ENCODE measurements at regions not wholly inside any gene's neighbourhood (a gene's known extent, or its start where the extent isn't known, plus 50 kb on each side); places are given as distances from the start of the nearest gene placed in this dataset.
"Not testable (repeated sequence)": the region's sequence is repeated elsewhere in the genome, so short reads cannot be mapped to it uniquely, and the experiment has no call there.

DNA sequence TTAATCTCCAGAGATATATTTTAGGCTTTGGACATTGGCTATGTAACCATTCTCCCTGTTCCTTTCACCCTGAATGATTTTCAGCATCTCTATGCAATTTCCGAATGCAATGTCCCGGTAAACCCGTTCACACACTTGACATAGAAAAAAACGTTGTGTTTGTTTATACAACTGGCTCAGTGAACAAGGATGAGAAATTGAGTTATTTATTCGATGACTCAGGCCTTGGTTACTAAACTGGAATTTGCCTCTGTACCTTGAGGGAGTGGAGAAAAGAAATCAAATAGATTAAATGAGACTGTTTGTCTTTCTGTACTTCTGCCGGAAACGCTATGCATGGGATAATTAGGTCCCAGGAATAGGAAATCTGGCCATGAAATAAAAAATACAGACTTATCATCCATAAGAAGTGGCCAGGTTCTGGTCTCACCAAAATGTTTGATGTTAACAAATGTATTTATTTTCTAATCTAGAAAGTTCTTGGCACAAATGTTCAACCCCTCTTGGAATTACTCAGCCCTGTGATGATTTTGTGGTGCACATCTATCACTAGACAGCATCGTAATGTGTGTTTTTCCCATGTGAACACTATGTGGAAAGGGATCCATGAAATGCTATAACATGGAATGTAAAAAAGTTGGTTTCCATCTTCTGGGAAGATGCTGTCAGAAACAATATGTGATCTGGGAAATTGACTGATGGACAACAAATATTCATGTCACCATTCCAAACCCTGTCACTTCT, 253.9 kb downstream of the DUSP10 start:
- DNase-seq = no peak

DNA sequence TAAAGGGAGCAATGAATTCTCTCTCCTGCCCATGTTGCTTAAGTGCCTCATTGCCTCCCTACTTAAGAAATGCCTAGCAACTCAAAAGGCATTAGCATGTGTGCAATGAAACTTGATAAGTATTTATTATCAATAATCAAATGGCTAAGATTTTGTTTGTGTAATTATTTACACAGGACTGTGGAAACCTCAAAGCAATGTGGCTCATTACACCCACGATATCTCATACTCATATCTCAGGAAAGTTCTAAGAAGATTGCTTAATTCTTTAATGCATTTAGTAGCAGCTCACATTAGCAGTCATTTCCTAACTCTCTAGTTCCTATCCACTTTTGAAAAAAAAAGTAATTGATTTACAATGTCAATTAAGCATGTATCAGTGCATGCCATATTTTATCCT, 253.3 kb downstream of the DUSP10 start:
- DNase-seq = no peak

DNA sequence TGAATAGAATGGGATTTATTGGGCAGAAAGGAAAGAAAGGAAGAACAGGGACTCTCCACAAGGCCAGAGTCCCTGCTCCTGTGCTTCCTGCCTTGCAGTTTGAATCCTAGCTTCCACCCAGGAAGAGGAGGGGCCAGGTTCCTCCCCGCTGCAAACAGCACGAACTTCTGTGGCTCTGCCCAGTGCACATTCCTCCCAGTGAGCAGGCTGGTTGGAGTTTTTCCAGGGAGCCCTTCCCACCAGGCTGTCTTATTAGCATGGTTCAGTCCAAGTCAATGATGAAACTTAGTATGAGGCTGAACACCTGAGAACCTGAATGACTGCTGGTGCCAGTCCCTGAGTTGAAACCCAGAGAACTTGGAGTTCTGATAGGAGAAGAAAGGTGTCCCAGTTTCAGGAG, 247.2 kb downstream of the DUSP10 start:
- no peak for DNase-seq

DNA sequence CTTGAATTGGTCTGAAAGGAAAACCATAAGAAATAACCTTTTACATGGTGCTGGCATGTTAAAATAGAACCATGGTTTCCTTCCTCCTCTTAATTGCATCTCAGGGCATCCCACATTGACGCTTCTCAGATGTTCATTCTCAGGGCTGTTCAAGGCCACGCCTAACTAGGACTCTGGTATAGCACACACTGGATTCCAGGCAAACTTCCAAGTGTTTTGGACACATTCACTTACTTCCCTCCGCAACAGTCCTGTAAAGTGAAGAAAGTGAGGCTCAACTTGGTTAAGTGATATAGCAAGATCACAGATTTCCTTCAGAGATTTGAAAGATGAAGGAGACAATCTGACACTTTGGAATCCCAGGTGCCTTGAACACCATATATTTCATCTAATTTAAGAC, 244.8 kb downstream of the DUSP10 start:
- no peak for DNase-seq

DNA sequence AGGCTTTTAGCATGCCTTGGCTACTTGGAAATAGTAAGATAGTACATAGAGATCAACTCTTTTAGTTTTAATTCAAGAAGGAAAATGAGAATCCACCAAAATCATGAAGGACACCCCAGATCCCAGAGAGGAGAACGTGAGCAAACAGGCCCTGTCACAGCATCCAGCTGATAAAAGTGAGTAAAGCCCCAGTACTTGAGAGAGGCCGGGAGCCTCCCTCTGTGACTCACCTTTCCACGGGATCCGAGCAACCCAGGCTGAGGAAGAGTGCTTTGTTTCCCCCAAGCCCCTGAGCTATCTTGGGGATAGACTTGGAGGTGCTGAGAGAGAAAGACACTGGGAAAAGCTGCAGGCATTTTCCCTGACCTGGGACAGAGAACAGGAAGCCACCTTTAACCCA, 238.6 kb downstream of the DUSP10 start:
- no peak for DNase-seq

DNA sequence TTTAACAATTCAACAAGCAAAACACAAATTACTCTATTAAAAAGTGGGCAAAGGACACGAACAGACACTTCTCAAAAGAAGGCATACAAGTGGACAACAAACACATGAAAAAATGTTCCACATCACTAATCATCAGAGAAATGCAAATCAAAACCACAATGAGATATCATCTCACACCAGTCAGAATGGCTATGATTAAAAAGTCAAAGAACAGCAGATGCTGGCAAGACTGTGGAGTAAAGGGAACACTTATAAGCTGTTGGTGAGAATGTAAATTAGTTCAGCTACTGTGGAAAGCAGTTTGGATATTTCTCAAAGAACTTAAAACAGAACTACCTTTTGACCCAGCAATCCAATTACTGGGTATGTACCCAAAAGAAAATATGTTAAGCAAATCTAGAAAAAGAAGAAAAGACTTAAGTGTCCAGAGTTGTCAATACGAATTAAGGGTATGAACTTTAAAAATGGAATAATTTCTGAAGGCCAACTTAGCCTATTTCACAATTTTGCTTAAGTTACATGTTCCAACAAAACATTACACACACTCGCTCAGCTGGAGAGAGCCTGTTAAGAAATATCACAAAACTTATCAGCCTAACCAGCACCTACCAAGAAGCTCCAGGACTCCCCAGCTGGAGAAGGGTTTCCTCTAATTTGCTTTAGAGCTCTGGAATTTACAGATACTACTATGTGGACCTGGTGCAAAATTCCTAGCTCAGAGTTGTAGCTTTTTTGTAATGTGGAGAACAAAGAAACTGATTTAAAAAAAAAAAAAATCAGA, 232.1 kb downstream of the DUSP10 start:
- no peak for DNase-seq

DNA sequence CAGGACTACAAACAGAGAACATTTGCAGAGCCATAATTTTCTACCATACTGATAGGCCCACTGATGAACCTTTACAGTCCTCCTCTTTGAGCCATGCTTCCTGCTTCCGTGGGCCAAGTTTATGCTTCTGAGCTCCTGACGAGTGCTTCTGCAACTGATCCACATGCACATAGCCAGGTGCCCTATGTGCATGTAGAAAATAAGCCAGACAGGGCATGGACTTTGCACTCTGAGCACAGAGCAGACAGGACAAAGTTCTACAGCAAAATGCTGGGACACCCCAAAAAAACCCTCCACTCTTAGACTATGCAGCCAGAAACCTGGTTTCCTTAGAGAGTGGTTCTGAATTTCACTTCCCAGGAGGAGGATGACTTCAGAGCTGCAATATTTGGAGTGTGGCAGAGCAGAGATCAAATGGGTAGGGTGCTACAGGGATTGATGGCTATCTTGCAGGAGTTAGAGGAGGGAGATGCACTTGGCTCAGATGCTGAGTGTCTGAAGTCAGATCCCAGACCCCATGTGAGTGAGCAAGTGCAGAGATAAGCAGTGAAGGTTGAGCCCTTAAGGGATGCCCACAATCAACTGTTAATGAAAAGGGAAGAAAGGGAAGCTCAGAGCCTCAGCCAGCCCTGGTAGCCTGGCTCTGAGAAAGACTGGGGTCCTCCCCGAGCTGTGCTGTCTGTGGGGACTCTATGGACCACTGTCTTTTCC, 230.9 kb downstream of the DUSP10 start:
- DNase-seq = no peak

DNA sequence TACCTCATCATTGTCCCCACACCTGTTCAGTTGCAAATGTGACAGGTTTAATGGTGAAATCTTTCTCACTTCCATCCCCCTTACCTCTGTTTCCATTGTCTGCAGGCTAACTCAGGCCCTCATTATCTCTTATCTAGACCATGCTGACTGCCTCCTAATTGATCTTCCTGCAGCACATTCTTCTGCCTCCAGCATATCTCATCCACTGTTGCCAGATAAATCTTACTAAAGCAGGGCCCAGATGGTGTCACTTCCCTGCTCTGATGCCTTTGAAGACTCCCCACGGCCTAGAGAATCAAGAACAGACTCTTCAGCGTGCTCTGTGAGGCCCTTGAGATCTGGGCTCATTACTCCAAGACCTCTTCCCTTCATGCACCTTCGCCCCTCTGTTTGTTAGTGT, 230.1 kb downstream of the DUSP10 start:
- DNase-seq = no peak

DNA sequence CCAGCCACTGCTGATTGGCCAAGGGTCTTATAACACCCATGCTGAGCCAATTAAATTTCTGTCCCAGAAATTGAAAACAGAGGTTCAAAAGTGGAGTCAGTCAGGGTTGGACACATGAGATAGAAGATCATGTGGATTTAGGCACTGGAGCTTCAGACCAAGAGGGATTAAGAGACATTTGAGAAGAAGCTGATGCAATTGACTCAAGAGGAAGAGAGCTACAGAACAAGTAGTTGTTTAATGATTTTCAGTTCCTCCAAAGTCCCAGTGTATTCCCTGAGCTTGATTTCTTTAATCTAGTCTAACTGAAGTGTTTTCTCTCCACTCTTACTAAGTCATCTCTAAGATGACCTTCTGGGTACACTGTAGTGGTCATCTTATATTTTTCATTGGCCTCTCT, 227.1 kb downstream of the DUSP10 start:
- DNase-seq = no peak

DNA sequence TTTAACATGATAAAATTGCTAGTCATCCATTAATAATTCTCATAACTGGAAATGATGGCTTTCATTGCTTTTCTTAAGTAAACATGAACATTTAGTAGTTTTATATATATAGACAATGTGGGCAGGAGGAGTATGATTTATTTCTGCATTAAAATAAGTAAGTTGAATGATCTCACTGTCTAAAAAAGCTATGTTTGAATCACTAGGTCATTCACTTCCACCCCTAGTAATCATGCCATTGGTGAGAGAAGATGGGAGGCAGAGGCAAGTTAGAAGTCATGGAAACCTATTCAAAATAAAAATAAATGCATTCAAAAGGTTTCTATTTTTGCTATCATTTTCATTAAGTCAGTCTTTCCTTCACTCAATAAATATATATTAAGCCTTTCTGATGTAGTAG, 226.4 kb downstream of the DUSP10 start:
- DNase-seq = no peak

DNA sequence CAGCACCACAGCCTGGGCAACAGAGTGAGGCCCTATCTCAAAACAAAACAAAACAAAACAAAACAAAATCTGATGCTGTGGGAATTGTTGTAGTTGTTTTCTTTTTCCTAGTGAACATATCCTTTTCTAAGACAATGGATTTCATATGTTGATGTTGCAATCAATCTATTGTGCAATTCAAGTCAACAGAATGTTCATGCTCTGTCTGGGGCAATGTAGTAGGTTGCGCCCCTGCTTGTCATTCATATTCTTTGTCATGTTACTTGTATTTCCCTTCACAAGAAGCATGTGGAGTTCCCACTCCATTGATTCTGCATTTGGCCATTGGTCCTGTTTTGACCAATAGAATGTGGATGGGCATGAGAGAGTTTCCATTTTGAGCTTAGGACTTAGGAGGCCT, 223.9 kb downstream of the DUSP10 start:
- no peak for DNase-seq

DNA sequence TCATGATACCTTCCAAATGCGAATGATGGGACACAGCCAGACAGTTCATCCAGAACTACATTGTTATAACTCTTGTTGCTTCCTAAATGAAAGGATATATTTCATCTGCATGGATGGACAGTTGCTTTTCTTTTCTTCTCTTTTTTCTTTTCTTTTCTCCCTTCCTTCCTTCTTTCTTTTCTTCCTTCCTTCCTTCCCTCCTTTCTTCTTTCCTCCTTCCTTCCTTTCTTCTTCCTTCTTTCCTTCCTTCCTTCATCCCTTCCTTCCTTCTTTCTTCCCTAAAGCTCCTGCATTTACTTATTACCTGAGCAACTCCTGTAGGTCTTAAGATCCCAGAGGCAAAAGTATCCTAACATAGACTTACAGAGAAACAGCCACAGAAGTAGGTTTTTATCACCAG, 221.6 kb downstream of the DUSP10 start:
- DNase-seq = no peak

DNA sequence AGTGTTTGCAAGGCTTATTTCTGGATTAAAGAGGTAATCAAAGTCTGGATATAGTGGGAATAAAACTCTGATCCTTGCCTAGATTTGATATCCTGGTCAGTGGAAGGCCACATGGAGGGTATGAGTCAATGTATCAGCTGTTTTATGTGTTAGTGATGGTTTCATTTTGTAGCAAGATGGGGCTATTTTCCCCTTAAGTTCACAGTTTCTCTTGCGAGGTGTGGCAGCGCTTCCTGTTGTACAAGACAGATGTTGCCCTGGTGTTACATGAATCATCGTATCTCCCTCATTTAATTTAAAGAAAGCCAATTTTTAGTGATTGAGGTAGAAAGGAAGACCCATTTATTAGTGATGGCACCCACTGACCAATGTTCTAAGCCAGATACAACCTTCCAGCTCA, 220.2 kb downstream of the DUSP10 start:
- no peak for DNase-seq

DNA sequence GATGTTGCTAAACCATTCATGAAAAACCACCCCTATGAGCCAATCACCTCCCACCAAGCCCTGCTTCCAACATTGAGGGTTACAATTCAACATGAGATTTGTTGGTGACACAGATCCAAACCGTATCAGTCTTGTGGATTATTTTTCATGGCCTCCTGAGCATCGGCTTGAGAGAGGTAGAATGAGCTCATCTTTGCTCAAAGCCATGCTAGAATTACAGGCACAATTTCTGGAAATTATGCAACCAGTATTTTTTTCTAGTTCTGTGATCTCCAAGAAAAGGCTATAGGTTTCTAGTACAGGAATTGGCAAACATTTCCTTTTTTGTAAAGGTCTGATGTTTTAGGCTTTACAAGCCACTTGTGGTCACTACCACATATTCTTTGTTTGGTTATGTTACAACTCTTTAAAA, 219.4 kb downstream of the DUSP10 start:
- DNase-seq = no peak

DNA sequence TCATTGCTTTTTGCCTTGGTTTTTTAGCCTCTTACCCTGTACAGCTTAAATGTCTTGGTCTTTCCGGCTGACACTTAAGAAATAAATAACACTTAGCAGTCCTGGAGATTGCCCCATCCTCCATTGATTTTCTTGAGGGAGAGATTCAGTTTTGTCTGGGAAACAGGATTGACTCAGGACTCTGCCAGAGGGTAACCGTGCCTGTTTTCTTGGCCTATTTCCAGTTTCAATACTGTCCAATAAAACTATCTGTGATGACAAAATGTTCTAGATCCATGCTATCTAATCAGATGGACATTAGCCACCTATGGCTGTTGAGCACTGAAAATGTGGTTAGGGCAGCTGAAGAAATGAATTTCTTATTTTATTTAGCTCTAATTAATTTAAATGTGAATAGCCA, 216.1 kb downstream of the DUSP10 start:
- no peak for DNase-seq

DNA sequence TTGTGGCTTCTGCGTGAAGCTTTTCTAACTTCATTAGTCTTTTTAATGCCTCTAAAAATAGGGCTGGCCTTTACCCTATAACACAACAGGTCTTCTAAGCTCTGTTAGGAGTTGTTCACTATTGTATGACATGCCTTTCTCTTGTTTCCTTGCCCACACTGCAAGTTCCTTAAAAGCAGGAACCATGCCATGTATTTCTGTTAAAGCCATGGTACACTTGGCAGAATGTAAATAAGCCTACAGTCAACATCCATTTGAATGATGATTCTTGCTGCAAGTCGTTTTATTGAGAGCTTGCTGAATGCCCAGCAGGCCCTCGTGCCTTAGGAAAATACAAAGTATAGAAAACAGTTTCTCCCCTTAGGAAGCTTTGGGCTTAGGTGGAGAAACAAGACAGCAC, 214.6 kb downstream of the DUSP10 start:
- no peak for DNase-seq

DNA sequence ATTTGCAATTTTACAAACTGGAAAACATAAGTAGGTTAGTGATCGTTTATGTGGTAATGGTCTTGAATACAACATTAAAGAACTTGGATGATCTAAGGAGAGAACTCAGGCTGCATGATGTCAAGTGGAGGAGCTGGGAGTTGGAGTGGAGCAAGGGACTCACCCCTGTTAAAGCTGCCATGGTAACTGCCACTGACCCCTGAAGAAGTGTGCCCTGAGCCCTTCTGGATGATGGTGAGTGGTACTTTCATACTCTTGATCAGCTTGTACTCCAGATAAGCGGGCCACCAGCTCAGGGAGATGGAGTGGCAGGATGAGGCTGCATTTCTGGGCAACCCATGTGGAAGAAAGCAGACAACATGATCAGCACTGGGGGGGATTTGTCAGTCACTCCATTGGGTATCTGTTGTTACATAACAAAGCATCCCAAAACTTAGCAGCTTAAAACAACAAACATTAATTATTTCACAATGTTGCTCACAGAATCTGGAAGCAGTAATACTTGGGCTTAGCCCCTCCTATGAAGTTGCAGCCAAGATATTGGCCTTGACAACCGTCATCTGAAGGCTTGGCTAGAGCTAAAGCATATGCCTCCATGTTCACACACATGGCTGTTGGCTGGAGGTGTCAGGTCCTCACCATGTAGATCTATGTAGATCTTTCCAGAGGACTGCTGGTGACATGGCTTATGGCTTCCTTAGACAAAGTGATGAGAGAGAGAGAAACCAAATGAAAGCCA, 213.8 kb downstream of the DUSP10 start:
- no peak for DNase-seq

DNA sequence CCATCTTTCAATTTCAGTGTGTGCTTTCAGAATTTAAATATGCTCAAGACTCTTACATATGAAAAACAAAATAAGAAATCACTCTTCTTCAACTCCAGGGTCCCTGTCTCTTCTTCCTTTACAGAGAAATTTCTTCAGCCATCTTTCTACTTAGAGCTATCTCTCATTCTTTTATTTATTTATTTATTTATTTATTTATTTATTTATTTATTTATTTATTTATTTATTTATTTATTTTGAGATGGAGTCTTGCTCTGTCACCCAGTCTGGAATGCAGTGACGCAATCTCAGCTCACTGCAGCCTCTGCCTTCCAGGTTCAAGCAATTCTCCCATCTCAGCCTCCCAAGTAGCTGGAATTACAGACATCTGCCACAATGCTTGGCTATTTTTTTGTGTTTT, 211.7 kb downstream of the DUSP10 start:
- not testable (repeated sequence) for DNase-seq

DNA sequence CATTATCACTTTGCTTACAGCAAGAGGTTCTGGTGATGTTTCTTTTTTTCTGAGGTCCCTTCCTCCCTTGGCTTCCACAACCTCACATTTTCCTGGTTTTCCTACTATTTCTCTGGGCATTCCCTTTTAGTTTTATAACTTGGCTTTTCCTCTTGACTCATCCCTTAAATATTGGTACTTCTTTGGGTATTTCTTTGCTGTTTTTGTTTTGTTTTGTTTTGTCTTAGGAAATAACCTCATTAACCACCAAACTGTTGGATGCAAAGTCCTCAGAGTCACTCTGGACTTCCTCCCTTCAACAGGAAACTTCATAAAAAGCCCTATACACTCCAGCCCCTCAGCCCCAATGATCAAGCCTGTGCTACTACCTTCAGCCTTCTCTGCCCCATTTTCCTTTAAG, 211.1 kb downstream of the DUSP10 start:
- DNase-seq = no peak

DNA sequence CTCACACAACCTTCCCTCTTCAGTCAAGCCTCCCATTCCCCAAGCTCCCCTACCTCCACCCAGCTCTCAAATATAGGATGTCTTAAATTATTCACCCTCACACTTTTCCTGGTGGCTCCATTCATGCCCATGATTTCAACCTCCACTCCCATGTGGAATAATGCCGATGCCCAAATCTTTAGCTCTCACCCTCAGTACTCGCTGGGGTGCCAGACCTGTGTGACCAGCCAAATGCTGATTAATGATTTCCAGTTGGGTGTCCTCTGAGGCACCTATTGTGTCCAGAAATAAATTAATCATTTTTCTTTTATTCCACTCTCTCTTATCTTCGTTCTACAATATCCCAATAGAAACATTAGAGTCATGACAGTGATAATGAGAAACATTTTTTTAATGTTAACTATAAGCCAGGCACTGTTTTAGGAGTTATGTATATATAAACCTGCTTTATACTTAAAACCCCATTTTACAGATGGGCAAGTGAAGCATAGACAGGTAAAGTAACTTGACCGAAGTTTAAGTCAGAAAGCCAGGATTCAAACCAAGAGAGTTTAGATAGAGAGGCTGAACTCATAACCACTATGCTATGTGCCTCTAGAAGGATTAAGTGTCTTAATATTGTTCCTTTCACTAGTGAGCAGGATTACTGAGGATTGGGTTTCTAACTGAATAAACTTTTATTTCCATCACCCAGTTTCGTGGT, 209.7 kb downstream of the DUSP10 start:
- DNase-seq = no peak

DNA sequence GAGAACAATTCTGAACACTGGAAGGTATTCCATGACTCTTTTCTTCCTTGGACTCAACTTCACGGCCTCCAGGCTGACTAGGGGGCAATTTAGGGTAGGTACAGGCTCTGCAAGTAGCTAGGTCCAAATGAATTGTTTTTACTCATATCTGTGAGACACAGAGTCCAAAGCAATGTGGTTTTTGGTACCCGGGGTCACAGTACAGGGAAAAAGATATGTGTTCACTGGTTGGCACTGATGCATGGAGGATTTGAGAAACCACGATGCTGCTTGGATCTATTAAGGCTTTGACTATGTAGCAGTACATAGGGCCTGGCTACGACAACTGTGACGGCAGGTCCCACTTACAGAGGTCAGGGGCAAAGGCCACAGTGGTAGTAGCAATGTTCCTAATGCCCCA, 200.6 kb downstream of the DUSP10 start:
- DNase-seq = no peak

DNA sequence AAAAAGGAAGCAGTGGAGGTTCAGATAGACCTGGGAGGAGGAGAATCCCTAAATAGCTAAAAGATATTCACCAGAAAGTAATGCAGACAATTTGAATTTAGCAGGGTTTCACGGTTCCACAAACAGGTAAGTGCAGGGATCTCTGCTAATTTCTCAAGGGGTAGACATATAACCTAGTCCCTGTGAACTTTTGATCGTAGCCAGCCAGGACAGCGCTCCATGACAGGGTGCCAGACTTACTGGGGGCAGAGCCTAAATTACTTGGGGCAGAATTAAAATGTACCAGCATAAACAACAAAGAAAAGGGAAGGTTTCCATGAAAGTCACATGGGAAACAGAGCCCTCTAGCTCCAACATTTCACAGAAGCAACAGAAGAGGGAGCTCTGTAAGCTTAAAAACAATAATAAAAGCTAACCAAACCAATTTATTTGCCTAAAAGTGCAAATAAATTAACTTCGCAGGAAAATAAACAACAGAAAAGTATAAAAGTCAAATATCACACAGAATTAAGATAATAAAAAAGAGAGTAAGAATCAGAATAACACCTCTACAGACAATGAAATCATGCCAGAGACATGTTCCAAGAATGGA, 198.3 kb downstream of the DUSP10 start:
- no peak for DNase-seq
